HepG2 (cell line): ENCODE measurements at regions not wholly inside any gene's neighbourhood (a gene's known extent, or its start where the extent isn't known, plus 50 kb on each side); places are given as distances from the start of the nearest gene placed in this dataset.

Experiments used
- BCL6 ChIP-seq: IDR thresholded peaks from 2 replicates; pipeline ENCODE4 v1.6.1; 2016; ENCODE audit warnings: missing genetic modification reagents, missing compliant biosample characterization
- CBFB ChIP-seq: sonication (generic); formaldehyde crosslinking; IDR thresholded peaks from 2 replicates; pipeline ENCODE4 v1.4.0; 2020; ENCODE audit warnings: missing genetic modification reagents
- CBX5 ChIP-seq: sonication (generic); formaldehyde crosslinking; IDR thresholded peaks from 2 replicates; pipeline ENCODE4 v1.4.0; 2020; ENCODE audit warnings: missing genetic modification reagents, borderline replicate concordance
- CHD2 ChIP-seq: IDR thresholded peaks from 2 replicates; pipeline ENCODE4 v1.6.1; 2011; ENCODE audit warnings: low read depth, low read length, improper control_type of control experiment
- DPF2 ChIP-seq: sonication (generic); formaldehyde crosslinking; IDR thresholded peaks from 2 replicates; pipeline ENCODE4 v1.4.0; 2020; ENCODE audit warnings: mild to moderate bottlenecking, low read depth, missing genetic modification reagents, borderline replicate concordance
- ERF ChIP-seq: IDR thresholded peaks from 2 replicates; pipeline ENCODE4 v1.6.1; 2018; ENCODE audit warnings: missing biosample characterization, missing genetic modification reagents
- KMT2B ChIP-seq: IDR thresholded peaks from 2 replicates; pipeline ENCODE4 v1.6.1; 2016; ENCODE audit warnings: missing genetic modification reagents, missing compliant biosample characterization
- MEIS2 ChIP-seq: sonication (generic); formaldehyde crosslinking; IDR thresholded peaks from 2 replicates; pipeline ENCODE4 v1.9.0; 2021; ENCODE audit warnings: mild to moderate bottlenecking, missing genetic modification reagents
- MXD4 ChIP-seq: IDR thresholded peaks from 2 replicates; pipeline ENCODE4 v1.6.1; 2016; ENCODE audit warnings: mild to moderate bottlenecking, missing biosample characterization, missing genetic modification reagents
- RBM22 ChIP-seq: fragments of 200-400 bp; formaldehyde crosslinking; optimal IDR thresholded peaks from 2 replicates; pipeline ENCODE3; 2017; ENCODE audit warnings: mild to moderate bottlenecking, low read length, moderate library complexity
- SSRP1 ChIP-seq: IDR thresholded peaks from 2 replicates; pipeline ENCODE4 v1.6.1; 2016; ENCODE audit warnings: control low read depth
- TAF1 ChIP-seq: sonication (generic); formaldehyde crosslinking; IDR thresholded peaks from 2 replicates; pipeline ENCODE4 v1.4.0; 2020; ENCODE audit warnings: missing genetic modification reagents
- TAF15 ChIP-seq: fragments of 200-400 bp; formaldehyde crosslinking; IDR thresholded peaks from one replicate; pipeline ENCODE4 v1.6.1; 2018; ENCODE audit warnings: mild to moderate bottlenecking, low read depth, low read length; ENCODE audit not compliant: poor library complexity, severe bottlenecking
- ZBTB25 ChIP-seq: IDR thresholded peaks from 2 replicates; pipeline ENCODE4 v1.6.1; 2018; ENCODE audit warnings: missing genetic modification reagents
- ZMYM2 ChIP-seq: sonication (generic); formaldehyde crosslinking; IDR thresholded peaks from 2 replicates; pipeline ENCODE4 v1.8.0; 2022; ENCODE audit warnings: mild to moderate bottlenecking, missing genetic modification reagents
- ZNF501 ChIP-seq: sonication (generic); formaldehyde crosslinking; IDR thresholded peaks from 2 replicates; pipeline ENCODE4 v1.5.1; 2020; ENCODE audit warnings: mild to moderate bottlenecking, moderate library complexity, missing genetic modification reagents
- ZNF609 ChIP-seq: sonication (generic); formaldehyde crosslinking; IDR thresholded peaks from 2 replicates; pipeline ENCODE4 v1.4.0; 2020; ENCODE audit warnings: mild to moderate bottlenecking, missing genetic modification reagents, borderline replicate concordance
- ZSCAN29 ChIP-seq: sonication (generic); formaldehyde crosslinking; conservative IDR thresholded peaks from 2 replicates; pipeline ENCODE4 v1.4.0; 2020; ENCODE audit warnings: mild to moderate bottlenecking, missing genetic modification reagents
- ZSCAN30 ChIP-seq: sonication (generic); formaldehyde crosslinking; IDR thresholded peaks from 2 replicates; pipeline ENCODE4 v1.5.0; 2020; ENCODE audit warnings: mild to moderate bottlenecking, missing genetic modification reagents
- TF ChIP-seq, protein P1 (sequence below): sonication (generic); formaldehyde crosslinking; IDR thresholded peaks from 2 replicates; pipeline ENCODE4 v1.5.0; 2020; ENCODE audit warnings: mild to moderate bottlenecking, missing genetic modification reagents
- TF ChIP-seq, protein P2 (sequence below): sonication (generic); formaldehyde crosslinking; IDR thresholded peaks from 2 replicates; pipeline ENCODE4 v1.8.0; 2022; ENCODE audit warnings: missing genetic modification reagents, mild to moderate bottlenecking, inconsistent platforms, borderline replicate concordance

GRCh38 chr5:38104497-38105230 is 153.7 kb upstream of the EGFLAM start (continued):
- TF ChIP-seq ZMYM2 = no peak
- TF ChIP-seq CHD2 = 0 out of 2 replicates have a peak, but pooled peaks have one; percentile 43
- no peak for TF ChIP-seq DPF2 (CRISPR knock-in tag)
- peak; percentile 58; the same call in 1 of the 2 replicates for TF ChIP-seq TAF1
- TF ChIP-seq ZNF501 (CRISPR knock-in tag) = no peak
- no peak for TF ChIP-seq ZSCAN30 (CRISPR knock-in tag)
- TF ChIP-seq MXD4 (CRISPR knock-in tag) = no peak
- TF ChIP-seq ZBTB25 (CRISPR knock-in tag) = 0 out of 2 replicates have a peak, but pooled peaks have one; percentile 34
- TF ChIP-seq, protein P1, sequence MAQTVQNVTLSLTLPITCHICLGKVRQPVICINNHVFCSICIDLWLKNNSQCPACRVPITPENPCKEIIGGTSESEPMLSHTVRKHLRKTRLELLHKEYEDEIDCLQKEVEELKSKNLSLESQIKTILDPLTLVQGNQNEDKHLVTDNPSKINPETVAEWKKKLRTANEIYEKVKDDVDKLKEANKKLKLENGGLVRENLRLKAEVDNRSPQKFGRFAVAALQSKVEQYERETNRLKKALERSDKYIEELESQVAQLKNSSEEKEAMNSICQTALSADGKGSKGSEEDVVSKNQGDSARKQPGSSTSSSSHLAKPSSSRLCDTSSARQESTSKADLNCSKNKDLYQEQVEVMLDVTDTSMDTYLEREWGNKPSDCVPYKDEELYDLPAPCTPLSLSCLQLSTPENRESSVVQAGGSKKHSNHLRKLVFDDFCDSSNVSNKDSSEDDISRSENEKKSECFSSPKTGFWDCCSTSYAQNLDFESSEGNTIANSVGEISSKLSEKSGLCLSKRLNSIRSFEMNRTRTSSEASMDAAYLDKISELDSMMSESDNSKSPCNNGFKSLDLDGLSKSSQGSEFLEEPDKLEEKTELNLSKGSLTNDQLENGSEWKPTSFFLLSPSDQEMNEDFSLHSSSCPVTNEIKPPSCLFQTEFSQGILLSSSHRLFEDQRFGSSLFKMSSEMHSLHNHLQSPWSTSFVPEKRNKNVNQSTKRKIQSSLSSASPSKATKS (CRISPR knock-in tag) = no peak
- TF ChIP-seq, protein P2, sequence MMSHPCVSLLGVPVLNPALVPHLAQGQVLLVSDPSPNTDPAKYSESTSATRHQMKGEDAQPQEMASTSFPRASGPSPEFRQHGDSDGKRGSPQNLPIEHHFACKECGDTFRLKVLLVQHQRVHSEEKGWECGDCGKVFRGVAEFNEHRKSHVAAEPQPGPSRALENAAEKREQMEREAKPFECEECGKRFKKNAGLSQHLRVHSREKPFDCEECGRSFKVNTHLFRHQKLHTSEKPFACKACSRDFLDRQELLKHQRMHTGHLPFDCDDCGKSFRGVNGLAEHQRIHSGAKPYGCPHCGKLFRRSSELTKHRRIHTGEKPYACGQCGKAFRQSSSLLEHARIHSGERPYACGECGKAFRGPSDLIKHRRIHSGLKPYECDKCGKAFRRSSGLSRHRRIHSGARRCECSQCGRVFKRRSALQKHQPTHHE (CRISPR knock-in tag) = no peak
- peak; percentile 19; the same call in 1 of the 2 replicates for TF ChIP-seq ZNF609 (CRISPR knock-in tag)
- TF ChIP-seq CBFB (CRISPR knock-in tag) = no peak
- TF ChIP-seq SSRP1 (CRISPR knock-in tag) = no peak
- no peak for TF ChIP-seq MEIS2 (CRISPR knock-in tag)
- TF ChIP-seq RBM22 = no peak
- no peak for TF ChIP-seq TAF15
- 0 out of 2 replicates have a peak, but pooled peaks have one; percentile 24 for TF ChIP-seq CBX5 (CRISPR knock-in tag)
- TF ChIP-seq KMT2B (CRISPR knock-in tag) = no peak
- 0 out of 2 replicates have a peak, but pooled peaks have one; percentile 13 for TF ChIP-seq BCL6 (CRISPR knock-in tag)
- no peak for TF ChIP-seq ZSCAN29 (CRISPR knock-in tag)
- 0 out of 2 replicates have a peak, but pooled peaks have one; percentile 41 for TF ChIP-seq ERF (CRISPR knock-in tag)
